T-helper 1 cell treated with Interleukin-12 subunit alpha and Interleukin-12 subunit beta and Interleukin-4 antibody, amounts not matched to agents 30 μg/mL and 1 μg/mL, for 36 hours (primary cell): ENCODE measurements at regions not wholly inside any gene's neighbourhood (a gene's known extent, or its start where the extent isn't known, plus 50 kb on each side); places are given as distances from the start of the nearest gene placed in this dataset.

ENCODE experiments used
- H3K27ac Mint-ChIP-seq: one replicate; pipeline ENCODE4 v1.8.0; 2021; ENCODE audit warnings: mild to moderate bottlenecking, mixed read lengths
- H3K27me3 Mint-ChIP-seq: one replicate; pipeline ENCODE4 v1.8.0; 2021; ENCODE audit warnings: low read depth, mixed read lengths
- H3K36me3 Mint-ChIP-seq: one replicate; pipeline ENCODE4 v1.8.0; 2021; ENCODE audit warnings: low read depth, mixed read lengths
- H3K4me1 Mint-ChIP-seq: one replicate; pipeline ENCODE4 v1.8.0; 2021; ENCODE audit warnings: low read depth, mixed read lengths
- H3K4me3 Mint-ChIP-seq: one replicate; pipeline ENCODE4 v1.8.0; 2021; ENCODE audit warnings: mild to moderate bottlenecking, moderate library complexity, mixed read lengths
- H3K9me3 Mint-ChIP-seq: one replicate; pipeline ENCODE4 v1.8.0; 2021; ENCODE audit warnings: mixed read lengths

- Mint-ChIP-seq H3K4me1 (no peaks in the 10 kb centered on the region), H3K36me3 (no peaks in the 10 kb centered on the region), H3K27ac (no peak overlapping the region), H3K9me3 (peaks cover 35% of the 10 kb centered on the region), H3K4me3 (no peak overlapping the region), H3K27me3 (no peaks in the 10 kb centered on the region)
Observed at GRCh38 chr7:69129951-69130350, 468.3 kb upstream of the AUTS2 start.

- no peak overlapping the region for H3K4me3 Mint-ChIP-seq
Observed at GRCh38 chr7:69130396-69130795, 467.9 kb upstream of the AUTS2 start.

GRCh38 chr7:69134316-69134715, 464.0 kb upstream of the AUTS2 start:
- Mint-ChIP-seq H3K27me3 (no peaks in the 10 kb centered on the region), H3K36me3 (no peaks in the 10 kb centered on the region), H3K9me3 (peaks cover 35% of the 10 kb centered on the region), H3K4me3 (no peak overlapping the region), H3K27ac (no peak overlapping the region), H3K4me1 (no peaks in the 10 kb centered on the region)

More at GRCh38 chr7:69130396-69130795, 467.9 kb upstream of the AUTS2 start:
- Mint-ChIP-seq H3K4me1 (no peaks in the 10 kb centered on the region), H3K9me3 (peaks cover 37% of the 10 kb centered on the region), H3K27me3 (no peaks in the 10 kb centered on the region), H3K36me3 (no peaks in the 10 kb centered on the region), H3K27ac (no peak overlapping the region)

GRCh38 chr7:69147631-69148030, 450.6 kb upstream of the AUTS2 start:
- H3K9me3 Mint-ChIP-seq = peaks cover 20% of the 10 kb centered on the region
- H3K4me3 Mint-ChIP-seq = no peak overlapping the region
- H3K4me1 Mint-ChIP-seq = no peaks in the 10 kb centered on the region
- H3K27me3 Mint-ChIP-seq = no peaks in the 10 kb centered on the region
- no peak overlapping the region for H3K27ac Mint-ChIP-seq
- H3K36me3 Mint-ChIP-seq = no peaks in the 10 kb centered on the region

GRCh38 chr7:69149804-69150782, 448.2 kb upstream of the AUTS2 start:
- no peak overlapping the region for H3K4me3 Mint-ChIP-seq
- no peak overlapping the region for H3K27ac Mint-ChIP-seq
- no peaks in the 10 kb centered on the region for H3K4me1 Mint-ChIP-seq
- H3K27me3 Mint-ChIP-seq = no peaks in the 10 kb centered on the region
- H3K9me3 Mint-ChIP-seq = peaks cover 27% of the 10 kb centered on the region
- H3K36me3 Mint-ChIP-seq = no peaks in the 10 kb centered on the region

GRCh38 chr7:69162326-69162725, 435.9 kb upstream of the AUTS2 start:
- Mint-ChIP-seq H3K9me3 (peaks cover 13% of the 10 kb centered on the region), H3K27me3 (no peaks in the 10 kb centered on the region), H3K27ac (no peak overlapping the region)

GRCh38 chr7:69162931-69163670, 435.2 kb upstream of the AUTS2 start:
- no peak overlapping the region for H3K4me3 Mint-ChIP-seq
- H3K27ac Mint-ChIP-seq = no peak overlapping the region
- H3K9me3 Mint-ChIP-seq = peaks cover 13% of the 10 kb centered on the region
- H3K36me3 Mint-ChIP-seq = no peaks in the 10 kb centered on the region
- H3K4me1 Mint-ChIP-seq = no peaks in the 10 kb centered on the region
- H3K27me3 Mint-ChIP-seq = no peaks in the 10 kb centered on the region

More at GRCh38 chr7:69162326-69162725, 435.9 kb upstream of the AUTS2 start:
- H3K36me3 Mint-ChIP-seq = no peaks in the 10 kb centered on the region
- H3K4me3 Mint-ChIP-seq = no peak overlapping the region
- H3K4me1 Mint-ChIP-seq = no peaks in the 10 kb centered on the region

GRCh38 chr7:69166979-69167516, 431.2 kb upstream of the AUTS2 start:
- H3K4me3 Mint-ChIP-seq = no peak overlapping the region
- H3K4me1 Mint-ChIP-seq = no peaks in the 10 kb centered on the region
- H3K27me3 Mint-ChIP-seq = no peaks in the 10 kb centered on the region
- H3K27ac Mint-ChIP-seq = no peak overlapping the region
- no peaks in the 10 kb centered on the region for H3K36me3 Mint-ChIP-seq
- peaks cover 7% of the 10 kb centered on the region for H3K9me3 Mint-ChIP-seq

GRCh38 chr7:69169386-69169785, 428.9 kb upstream of the AUTS2 start:
- Mint-ChIP-seq H3K27ac (no peak overlapping the region), H3K9me3 (peaks cover 16% of the 10 kb centered on the region), H3K36me3 (no peaks in the 10 kb centered on the region), H3K27me3 (no peaks in the 10 kb centered on the region), H3K4me3 (no peak overlapping the region), H3K4me1 (no peaks in the 10 kb centered on the region)

GRCh38 chr7:69172357-69173077, 425.8 kb upstream of the AUTS2 start:
- peaks cover 10% of the 10 kb centered on the region for H3K9me3 Mint-ChIP-seq
- H3K36me3 Mint-ChIP-seq = no peaks in the 10 kb centered on the region
- H3K4me1 Mint-ChIP-seq = no peaks in the 10 kb centered on the region
- H3K27me3 Mint-ChIP-seq = no peaks in the 10 kb centered on the region
- no peak overlapping the region for H3K27ac Mint-ChIP-seq
- H3K4me3 Mint-ChIP-seq = no peak overlapping the region

GRCh38 chr7:69173341-69173740, 424.9 kb upstream of the AUTS2 start:
- Mint-ChIP-seq H3K36me3 (no peaks in the 10 kb centered on the region), H3K27ac (no peak overlapping the region), H3K27me3 (no peaks in the 10 kb centered on the region), H3K4me3 (no peak overlapping the region), H3K9me3 (peaks cover 11% of the 10 kb centered on the region), H3K4me1 (no peaks in the 10 kb centered on the region)

GRCh38 chr7:69173846-69174245, 424.4 kb upstream of the AUTS2 start:
- Mint-ChIP-seq H3K27me3 (no peaks in the 10 kb centered on the region), H3K4me3 (no peak overlapping the region), H3K4me1 (no peaks in the 10 kb centered on the region), H3K36me3 (no peaks in the 10 kb centered on the region), H3K9me3 (peaks cover 13% of the 10 kb centered on the region), H3K27ac (no peak overlapping the region)

- Mint-ChIP-seq H3K9me3 (peaks cover 18% of the 10 kb centered on the region), H3K4me1 (no peaks in the 10 kb centered on the region), H3K27ac (no peak overlapping the region), H3K27me3 (no peaks in the 10 kb centered on the region), H3K36me3 (no peaks in the 10 kb centered on the region), H3K4me3 (no peak overlapping the region)
Observed at GRCh38 chr7:69176841-69177240, 421.4 kb upstream of the AUTS2 start.

- H3K36me3 Mint-ChIP-seq = no peaks in the 10 kb centered on the region
- no peaks in the 10 kb centered on the region for H3K27me3 Mint-ChIP-seq
- no peaks in the 10 kb centered on the region for H3K4me1 Mint-ChIP-seq
- H3K27ac Mint-ChIP-seq = no peak overlapping the region
- H3K9me3 Mint-ChIP-seq = peaks cover 18% of the 10 kb centered on the region
- H3K4me3 Mint-ChIP-seq = no peak overlapping the region
Observed at GRCh38 chr7:69177461-69177861, 420.8 kb upstream of the AUTS2 start.
